ENCODE measurements at regions not wholly inside any gene's neighbourhood (a gene's known extent, or its start where the extent isn't known, plus 50 kb on each side); places are given as distances from the start of the nearest gene placed in this dataset.
"Not testable (repeated sequence)": the region's sequence is repeated elsewhere in the genome, so short reads cannot be mapped to it uniquely, and the experiment has no call there.

DNA sequence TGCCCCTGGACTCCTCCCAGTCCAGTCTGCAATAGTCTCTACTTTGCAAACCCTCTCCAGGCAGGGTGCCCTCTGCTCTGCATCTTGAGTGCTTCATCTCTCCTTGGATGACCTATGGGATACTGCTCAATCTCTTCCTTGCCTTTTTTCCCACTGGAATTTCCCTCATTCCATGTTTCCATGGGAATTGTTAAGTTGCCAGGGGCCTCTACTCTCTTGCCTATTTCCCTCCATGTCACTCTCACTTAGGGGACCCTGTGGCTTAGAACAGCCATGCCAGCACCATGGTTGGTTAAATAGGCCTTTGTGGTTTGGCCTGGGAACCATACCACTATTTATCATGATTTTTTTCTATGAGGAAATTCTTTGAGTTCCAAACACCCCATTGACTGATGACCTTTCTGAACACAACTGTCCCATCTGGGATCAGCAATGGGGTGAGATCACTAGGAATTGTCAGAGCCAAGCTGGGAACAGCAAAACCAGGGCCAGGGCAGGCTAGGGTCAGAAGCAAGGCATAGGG, 91.4 kb upstream of the RBMS1 start:
- no peak for FAIRE-seq

DNA sequence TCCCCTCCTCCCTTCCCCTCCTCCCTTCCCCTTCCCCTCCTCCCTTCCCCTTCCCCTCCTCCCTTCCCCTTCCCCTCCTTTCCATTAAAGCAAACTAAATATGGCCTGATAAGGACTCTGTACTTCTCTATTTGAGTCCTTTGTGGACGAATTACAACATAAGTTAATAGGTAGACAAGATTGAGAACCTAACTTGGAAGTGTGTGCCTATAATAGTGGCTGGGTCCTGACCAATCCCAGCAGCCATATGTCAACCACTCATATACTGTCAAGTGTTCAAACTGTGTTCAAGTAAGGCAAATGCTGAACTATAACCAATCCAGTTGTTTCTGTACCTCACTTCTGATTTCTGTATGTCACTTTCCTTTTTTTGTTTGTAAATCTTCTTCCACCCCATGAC, 97.1 kb upstream of the RBMS1 start:
- FAIRE-seq = no peak

DNA sequence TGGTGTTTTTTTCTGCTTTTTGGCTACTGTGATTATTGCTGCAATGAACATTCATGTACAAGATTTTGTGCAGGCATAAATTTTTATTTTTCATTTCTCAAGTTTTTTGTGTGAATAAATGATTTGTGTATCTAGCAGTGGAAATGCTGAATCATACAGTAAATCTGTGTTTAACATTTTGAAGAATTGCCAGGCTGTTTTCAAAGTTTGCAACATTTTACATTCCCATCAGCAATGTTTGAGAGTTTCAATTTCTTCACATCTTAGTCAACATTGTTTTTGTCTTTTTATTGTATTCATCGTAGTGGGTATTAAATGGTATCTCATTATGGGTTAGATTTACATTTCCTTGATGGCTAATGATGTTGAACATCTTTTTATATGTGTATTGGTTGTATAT, 98.8 kb upstream of the RBMS1 start:
- FAIRE-seq = no peak

DNA sequence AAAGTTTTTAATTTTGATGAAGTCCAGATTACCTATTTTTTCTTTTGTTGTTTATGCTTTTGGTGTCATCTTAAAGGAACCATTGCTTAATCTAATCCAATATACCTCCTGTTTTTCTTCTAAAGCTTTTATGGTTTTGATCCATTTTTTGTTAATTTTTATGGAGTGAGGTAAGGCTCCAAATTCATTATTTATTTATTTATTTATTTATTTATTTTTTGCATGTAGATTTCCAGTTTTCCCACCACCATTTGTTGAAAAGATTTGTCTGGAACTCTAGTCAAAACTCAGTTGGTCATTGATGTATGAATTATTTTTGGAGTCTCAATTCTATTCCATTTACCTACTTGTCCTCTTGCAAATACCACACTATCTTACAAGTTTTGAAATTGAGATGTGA, 99.4 kb upstream of the RBMS1 start:
- no peak for FAIRE-seq

DNA sequence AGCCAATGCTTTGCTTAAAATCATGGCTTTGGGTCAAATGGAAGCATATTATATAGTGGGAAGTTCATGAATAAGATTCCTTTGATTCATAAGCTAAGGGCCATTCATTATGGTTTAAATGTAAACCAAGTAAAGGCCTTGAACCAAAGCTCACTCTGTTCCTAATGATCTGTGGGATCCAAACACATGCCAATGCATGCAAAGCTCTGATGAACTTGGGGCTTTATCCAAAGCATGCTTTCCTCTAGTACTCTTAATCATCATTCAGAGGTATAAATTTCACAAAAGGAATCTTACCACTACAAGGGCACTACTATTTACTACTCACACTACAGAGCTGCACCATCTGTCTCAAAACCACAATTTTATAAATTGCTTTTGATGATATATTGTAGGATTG, 102.8 kb upstream of the RBMS1 start:
- FAIRE-seq = no peak

DNA sequence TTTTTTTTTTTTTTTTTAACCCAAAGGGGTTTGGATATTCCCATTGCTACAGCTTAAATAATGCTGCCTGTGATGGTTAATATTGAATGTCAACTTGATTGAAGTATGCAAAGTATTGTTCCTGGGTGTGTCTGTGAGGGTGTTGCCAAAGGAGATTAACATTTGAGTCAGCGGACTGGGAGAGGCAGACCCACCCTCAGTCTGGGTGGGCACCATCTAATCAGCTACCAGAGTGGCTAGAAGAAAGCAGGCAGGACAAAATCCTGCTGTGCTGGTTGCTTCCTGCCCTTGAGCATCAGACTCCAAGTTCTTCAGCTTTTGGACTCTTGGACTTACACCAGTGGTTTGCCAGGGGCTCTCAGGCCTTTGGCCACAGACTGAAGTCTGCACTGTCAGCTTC, 106.8 kb upstream of the RBMS1 start:
- not testable (repeated sequence) for FAIRE-seq

DNA sequence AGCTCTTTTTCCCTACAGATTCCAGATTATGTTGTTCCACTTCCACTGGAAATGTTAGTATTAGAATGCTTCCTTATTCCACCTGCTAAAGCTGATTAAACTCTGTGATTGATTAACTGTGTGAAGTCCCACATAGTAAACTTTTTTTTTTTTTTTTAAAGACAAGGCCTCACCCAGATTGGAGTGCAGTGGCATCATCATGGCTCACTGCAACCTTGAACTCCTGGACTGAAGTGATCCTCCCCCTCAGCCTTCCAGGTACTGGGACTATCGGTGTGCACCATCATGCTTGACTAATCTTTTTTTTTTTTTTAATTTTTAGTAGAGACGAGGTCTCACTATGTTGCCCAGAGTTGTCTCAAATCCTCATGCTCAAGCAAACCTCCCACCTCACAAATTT, 108.5 kb upstream of the RBMS1 start:
- FAIRE-seq = no peak

DNA sequence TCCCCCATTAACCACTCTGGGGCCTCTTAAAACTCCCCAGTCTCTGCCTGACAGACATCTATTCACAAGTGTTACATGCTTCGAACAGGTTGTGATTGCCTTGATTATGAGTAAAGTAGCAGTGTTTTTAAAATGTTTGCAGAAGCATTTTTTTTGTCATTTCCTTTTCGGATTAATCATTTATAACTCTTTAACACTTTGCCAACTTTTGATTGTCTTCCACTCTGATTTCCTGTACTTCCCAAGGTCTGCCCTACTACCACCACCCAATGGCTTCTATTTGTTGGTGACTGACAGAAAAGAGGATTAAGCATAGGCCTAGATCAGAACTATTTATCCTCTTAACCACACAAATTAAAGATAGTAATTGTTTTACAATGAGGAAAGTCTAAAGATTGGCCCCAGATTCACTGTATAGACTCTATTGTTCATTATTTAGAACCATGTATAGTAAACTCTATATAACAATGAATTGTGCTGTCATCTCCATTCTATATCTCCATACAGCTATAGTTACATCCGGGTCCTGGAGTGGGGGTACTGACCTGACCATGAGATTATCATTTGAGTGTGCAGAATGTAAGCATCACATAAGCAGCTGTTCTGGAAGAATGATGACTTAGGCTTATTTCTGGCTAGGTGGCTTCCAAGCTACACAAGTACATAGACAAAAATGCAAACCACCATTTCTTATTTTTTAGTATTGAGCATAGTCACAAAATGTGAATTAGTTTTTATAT, 110.3 kb upstream of the RBMS1 start:
- FAIRE-seq = no peak

DNA sequence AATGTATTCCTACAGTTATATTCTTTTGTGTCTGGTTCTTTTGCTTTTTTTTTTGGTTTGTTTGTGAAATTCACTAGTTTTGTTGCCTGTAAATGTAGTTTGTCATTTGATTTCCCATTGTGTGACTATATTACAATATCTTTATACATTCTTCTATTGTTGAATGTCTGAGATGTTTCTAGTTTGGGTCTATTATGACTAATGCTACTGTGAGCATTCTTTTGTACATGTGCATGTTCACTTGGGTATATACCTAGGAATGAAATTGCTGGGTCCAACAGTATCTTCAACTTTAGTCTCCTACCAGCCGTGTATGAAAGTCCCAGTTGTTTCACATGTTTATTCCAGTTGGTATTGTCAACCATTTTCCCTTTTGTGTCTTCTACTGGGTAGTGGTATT, 112.7 kb upstream of the RBMS1 start:
- no peak for FAIRE-seq

DNA sequence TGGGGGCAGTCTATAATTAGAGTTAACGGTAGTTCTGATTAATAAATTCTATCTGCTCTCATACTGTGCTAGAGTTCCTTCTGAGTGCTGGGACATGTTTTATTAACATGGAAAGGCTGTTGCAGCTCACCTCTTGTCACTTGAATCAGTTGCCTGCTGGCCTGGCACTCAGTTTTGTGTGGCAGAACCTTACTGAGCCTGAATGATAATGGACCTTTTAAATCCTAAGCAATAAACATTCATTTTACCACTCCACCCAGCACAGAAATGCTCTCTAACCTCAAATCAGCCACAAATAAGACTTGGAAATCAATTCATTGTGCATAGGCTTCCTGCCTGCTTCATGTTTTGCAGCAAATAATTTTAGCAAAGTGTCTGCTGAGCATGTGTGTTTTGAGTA, 115.0 kb upstream of the RBMS1 start:
- FAIRE-seq = no peak

DNA sequence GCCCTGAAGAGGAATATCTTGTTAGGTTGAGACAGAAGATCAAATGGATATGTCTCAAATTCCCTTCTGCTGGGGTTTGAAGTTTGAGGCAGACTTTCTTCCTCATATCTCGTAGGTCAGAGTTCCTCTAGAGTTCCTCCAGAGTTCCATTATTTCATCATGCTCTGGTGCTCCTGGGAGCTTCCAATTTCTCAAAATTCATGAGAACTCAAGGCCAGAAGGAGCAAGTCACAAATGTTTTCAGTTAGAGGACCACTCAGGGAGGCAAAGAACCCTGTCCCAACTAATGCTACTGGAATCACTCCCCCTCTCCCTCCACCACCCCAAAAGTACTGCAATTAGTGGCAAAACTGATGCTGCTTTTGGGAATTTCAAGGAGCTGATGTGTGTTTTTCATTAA, 115.7 kb upstream of the RBMS1 start:
- no peak for FAIRE-seq

DNA sequence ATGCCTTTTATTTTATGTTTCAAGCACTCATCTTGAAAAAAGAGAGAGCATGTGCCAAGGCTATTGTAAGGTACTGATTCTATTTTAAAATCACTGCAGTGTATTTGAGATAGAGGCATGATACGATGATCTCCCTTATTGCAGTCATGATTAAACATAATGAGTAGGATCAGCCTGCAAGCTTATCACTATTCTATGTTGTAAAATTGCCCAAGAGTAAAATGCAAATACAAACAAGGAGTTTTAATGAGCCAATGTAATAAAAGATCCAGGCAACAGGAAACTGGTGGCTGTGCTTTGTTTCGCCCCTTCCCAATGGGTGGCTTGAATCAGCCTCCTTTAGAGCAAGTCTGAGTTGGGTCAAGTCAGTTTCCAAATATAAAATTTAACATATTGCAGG, 116.4 kb upstream of the RBMS1 start:
- no peak for FAIRE-seq

DNA sequence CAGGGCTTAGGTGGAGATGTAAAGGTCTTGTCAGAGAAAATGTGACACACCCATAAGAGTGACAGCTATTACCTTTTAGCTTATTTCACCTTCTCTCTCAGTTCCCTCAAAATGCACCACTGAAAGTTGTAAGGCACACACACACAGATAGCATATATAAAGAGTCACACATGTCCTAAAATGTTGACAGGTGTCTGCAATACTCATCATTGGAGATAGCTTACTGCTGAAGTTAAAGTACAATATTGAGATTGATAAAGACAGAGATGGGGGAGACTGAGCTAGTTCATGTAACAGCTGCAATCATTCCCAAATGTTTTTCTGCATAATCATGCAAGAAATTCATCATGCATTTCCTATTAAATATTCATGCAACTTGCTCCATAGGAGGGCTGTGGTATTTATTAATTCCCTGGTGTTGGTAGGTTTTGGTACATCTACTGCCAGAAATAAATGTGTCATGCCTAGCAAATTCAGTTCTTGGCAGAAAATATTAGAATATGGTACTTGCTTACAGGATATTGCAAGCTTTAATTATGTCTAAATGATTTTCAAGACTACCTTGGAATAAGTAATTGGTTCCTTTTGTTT, 118.8 kb upstream of the RBMS1 start:
- FAIRE-seq = no peak

DNA sequence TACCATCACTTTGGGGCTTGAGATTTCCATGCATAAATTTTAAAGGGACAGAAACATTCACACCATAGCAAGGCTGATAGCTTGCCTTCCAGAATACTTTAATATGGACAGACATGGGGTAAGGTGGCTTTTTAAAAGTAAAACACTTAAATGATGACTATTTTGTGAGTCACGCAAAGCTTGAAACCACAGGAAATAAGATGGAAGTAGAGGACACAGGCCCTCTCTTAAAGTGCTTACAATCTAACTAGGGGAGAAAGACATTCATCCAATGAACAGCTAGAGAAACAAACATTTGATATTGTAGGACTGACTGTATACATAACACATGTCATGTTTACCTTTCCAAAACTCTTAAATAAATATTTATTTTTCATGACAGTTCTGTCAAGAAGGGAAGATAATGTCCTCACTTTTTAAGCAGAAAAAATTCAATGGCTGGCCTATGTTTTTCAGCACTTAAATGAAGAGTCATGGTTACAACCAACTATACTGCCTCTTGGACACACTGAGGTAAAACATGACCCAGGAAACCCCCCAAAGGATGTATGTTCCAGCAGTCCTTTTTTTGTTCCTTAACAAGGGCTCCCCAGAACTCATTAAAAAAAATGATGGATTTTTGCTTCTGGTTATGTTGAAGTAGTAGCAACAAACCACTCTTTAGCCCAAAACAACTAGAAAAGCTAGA, 120.0 kb upstream of the RBMS1 start:
- no peak for FAIRE-seq

DNA sequence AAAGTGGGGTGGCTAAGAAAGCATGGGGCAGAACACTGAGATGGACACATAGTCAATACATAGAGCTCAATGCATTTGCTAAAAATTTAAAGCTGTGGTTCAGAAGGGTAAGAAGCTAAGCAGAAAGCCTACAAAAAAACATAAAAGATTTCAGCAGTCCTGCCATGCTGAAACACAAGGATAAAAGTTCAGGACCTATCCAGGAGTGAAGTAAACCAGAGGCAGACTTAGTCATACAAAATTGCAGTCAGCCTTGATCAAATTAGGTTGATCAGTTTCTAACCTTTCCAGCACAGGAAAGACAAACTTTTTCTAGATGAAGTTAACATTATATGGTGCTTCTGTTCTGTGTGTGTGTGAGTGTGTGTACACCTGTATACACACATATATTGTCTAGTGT, 120.8 kb upstream of the RBMS1 start:
- FAIRE-seq = no peak

DNA sequence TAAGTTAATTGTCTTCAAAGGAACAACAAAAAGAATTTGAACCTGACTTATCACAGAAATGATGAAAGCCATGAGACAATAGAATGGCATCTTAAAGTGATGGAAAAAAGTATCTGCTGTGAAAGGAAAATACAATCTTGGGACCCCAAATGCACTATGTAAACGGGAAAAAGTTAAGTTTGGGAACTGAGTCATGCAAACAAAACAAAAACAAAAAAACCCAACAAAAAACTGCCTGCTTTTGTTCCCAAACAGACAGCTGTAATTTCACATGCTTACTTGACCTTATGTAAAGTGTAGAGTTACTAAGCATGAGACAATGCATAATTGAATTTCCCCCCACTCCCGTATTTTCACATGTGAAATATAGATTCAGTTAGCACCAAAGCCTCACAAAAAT, 122.1 kb upstream of the RBMS1 start:
- FAIRE-seq = no peak

DNA sequence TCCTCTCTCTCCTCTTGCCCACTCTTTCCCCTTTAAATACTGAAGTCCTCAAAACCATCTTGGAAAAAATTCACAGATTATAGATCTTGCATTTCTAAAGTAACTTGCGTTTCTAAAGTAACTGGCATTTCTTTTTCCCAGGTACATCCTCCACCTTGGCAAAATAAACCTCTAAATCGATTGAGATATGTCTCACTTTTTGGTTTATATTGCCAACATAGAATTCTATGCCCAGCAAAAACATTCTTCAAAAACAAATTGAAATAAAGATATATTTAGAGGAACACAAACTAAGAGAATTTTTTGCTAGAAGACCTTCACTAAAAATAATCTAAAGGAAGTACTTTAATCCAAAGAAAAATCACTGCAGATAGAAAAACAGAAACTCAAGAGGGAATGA, 122.5 kb upstream of the RBMS1 start:
- FAIRE-seq = no peak

DNA sequence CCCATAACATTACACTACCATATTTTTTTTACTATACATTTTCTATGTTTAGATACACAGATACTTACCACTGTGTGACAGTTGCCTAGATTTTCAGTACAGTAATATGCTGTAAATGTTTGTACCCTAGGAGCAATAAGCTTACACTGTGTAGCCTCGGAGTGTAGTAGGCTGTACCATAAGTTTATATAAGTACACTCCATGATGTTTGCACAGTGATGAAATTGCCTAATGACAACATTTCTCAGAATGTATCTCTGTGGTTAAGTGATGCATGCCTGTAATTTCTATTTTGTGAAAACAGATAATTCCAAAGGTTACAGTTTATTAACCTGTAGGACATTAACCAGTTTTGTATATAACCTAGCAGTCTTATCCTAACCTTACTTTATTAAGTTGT, 128.1 kb upstream of the RBMS1 start:
- FAIRE-seq = no peak

DNA sequence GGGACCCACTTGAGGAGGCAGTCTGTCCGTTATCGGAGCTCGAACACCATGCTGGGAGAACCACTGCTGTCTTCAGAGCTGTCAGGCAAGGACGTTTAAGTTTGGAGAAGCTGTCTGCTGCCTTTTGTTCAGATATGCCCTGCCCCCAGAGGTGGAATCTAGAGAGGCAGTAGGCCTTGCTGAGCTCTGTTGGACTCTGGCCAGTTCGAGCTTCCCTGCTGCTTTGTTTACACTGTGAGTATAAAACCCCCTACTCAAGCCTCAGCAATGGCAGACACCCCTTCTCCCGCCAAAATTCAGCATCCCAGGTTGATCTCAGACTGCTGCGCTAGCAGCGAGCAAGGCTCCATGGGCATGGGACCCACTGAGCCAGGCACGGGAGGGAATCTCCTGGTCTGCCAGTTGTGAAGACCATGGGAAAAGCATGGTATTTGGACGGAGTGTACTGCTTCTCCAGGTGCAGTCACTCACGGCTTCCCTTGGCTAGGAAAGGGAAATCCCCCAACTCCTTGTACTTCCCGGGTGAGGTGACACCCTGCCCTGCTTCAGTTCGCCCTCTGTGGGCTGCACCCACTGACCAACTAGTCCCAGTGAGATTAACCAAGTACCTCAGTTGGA, 134.5 kb upstream of the RBMS1 start:
- not testable (repeated sequence) for FAIRE-seq

DNA sequence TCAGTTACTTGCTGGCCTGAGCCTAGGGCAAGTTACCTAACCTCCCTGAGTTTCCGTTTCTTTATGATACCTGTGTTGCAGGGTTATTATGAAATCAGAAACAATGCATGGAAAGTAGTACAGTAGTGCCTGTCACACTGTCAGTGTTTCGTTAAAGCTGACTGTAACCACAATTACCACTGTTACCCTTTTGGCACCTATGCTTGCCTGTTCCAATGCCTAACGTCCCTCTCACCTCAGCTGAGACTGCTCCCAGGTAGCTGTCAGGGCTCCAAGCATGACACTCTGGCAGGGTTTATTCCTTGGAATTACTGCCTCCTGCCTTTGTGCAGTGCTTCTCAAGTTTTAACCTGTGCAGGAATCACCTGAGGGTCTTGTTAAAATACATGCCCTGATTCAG, 135.2 kb upstream of the RBMS1 start:
- no peak for FAIRE-seq

DNA sequence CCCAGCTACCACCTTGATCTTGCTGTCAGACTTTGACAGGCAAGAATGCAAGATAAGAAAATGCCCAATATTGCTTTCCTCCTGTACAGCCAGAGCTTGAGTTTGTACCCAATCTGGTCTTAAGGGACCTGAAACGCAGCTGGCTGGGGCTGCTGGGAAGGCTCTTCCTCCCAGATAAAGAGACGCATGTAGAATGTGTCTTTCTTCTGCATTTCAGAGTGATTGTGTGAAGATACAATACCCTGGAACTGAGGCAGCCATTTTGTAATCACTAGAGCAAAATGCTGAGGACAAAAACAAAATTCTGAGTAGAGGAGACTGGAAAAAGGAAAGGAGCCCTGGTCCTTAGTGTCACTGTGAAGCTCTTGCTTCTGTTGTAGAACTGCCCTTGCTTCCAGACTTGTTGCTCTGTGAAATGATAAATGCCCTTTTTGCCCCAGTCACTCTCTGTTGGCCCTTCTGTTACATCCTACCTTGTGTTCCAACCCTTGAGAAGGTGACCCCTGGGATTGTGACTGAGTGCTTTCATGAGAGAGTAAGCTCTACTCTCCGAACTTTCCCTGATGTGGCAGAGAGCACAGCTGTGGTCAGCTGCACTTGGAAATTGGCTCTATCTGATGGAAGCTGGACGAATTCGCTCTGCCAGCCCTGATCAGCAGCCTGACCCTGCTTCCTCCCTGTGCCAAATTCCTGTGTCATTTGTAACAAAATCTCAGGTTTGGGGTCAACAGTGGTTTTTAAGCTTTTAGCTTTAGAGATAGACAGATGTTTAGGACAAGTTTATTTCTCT, 137.4 kb upstream of the RBMS1 start:
- FAIRE-seq = no peak

DNA sequence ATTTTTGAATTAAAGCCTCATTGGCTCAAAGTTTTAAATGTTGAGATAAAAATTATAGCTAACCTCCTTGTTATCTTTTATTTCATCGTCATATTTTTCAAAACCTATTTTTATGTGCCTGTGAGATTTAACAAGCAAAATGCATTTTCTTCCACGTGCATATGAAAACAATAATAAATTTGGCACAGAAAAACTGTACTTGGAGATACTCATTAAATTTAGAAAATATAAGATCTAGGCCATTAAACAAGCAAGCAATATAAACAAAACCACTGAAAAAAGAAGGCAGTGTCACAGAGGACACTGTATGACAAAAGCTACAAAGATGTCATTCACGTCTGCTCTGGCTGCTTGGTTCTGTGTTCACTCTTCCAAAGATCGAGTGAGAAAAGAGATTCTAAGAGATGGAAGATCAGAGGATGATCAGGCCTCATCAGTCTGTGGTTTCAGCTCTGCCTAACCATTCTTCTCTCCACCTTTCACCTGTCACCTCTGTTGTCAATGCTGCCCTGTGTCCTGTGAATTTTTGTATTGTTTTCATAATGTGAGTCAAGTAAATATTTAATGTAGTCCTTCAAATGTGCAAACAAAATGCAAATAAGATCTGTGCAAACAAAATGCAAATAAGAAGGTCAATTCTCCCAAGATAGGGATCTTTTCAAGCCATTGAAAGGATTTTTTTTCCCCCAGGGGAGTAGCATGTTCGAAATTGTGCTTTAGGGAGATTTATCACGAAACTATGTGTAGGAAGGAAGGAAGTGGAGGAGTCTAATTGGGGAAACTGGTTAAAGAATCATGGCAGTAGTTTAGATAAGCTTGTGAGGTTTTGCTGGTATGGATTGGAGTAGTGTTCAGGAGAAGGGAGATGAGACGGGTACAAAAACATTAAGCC, 138.7 kb upstream of the RBMS1 start:
- FAIRE-seq = no peak

Measured in colon (tissue), 2 donors.